ENCODE measurements at regions not wholly inside any gene's neighbourhood (a gene's known extent, or its start where the extent isn't known, plus 50 kb on each side); places are given as distances from the start of the nearest gene placed in this dataset.

- no peak for DNase-seq (ENCODE audit: low read depth, low spot score)
Observed at GRCh38 chr6:134508862-134509498, 191.1 kb upstream of the SGK1 start.

GRCh38 chr6:134506162-134506561 is 188.2 kb upstream of the SGK1 start:
- DNase-seq (ENCODE audit: low read depth, low spot score), result no peak

- DNase-seq (ENCODE audit: low read depth, low spot score), result no peak
Observed at GRCh38 chr6:134503585-134504281, 185.8 kb upstream of the SGK1 start.

GRCh38 chr6:134502614-134503549 is 185.0 kb upstream of the SGK1 start:
- DNase-seq (ENCODE audit: low read depth, low spot score), result no peak

GRCh38 chr6:134495890-134496248 is 178.0 kb upstream of the SGK1 start:
- DNase-seq (ENCODE audit: low read depth, low spot score), result no peak

GRCh38 chr6:134495203-134495889 is 177.4 kb upstream of the SGK1 start:
- no peak for DNase-seq (ENCODE audit: low read depth, low spot score)

- no peak for DNase-seq (ENCODE audit: low read depth, low spot score)
Observed at GRCh38 chr6:134493789-134494188, 175.9 kb upstream of the SGK1 start.

- DNase-seq (ENCODE audit: low read depth, low spot score), result no peak
Observed at GRCh38 chr6:134491477-134491876, 173.6 kb upstream of the SGK1 start.

- no peak for DNase-seq (ENCODE audit: low read depth, low spot score)
Observed at GRCh38 chr6:134482593-134483270, 164.8 kb upstream of the SGK1 start.

GRCh38 chr6:134481966-134482365 is 164.1 kb upstream of the SGK1 start:
- no peak for DNase-seq (ENCODE audit: low read depth, low spot score)

- DNase-seq (ENCODE audit: low read depth, low spot score), result no peak
Observed at GRCh38 chr6:134480593-134480992, 162.7 kb upstream of the SGK1 start.

GRCh38 chr6:134478764-134479399 is 161.0 kb upstream of the SGK1 start:
- no peak for DNase-seq (ENCODE audit: low read depth, low spot score)

- no peak for DNase-seq (ENCODE audit: low read depth, low spot score)
Observed at GRCh38 chr6:134477991-134478635, 160.2 kb upstream of the SGK1 start.

GRCh38 chr6:134474955-134475354 is 157.0 kb upstream of the SGK1 start:
- no peak for DNase-seq (ENCODE audit: low read depth, low spot score)

- no peak for DNase-seq (ENCODE audit: low read depth, low spot score)
Observed at GRCh38 chr6:134472661-134473060, 154.7 kb upstream of the SGK1 start.

- DNase-seq (ENCODE audit: low read depth, low spot score), result no peak
Observed at GRCh38 chr6:134472046-134472445, 154.1 kb upstream of the SGK1 start.

GRCh38 chr6:134470457-134470975 is 152.6 kb upstream of the SGK1 start:
- DNase-seq (ENCODE audit: low read depth, low spot score), result no peak

- no peak for DNase-seq (ENCODE audit: low read depth, low spot score)
Observed at GRCh38 chr6:134469702-134470456, 152.0 kb upstream of the SGK1 start.

GRCh38 chr6:134468633-134469032 is 150.7 kb upstream of the SGK1 start:
- no peak for DNase-seq (ENCODE audit: low read depth, low spot score)
